ENCODE measurements at regions not wholly inside any gene's neighbourhood (a gene's known extent, or its start where the extent isn't known, plus 50 kb on each side); places are given as distances from the start of the nearest gene placed in this dataset.

DNA sequence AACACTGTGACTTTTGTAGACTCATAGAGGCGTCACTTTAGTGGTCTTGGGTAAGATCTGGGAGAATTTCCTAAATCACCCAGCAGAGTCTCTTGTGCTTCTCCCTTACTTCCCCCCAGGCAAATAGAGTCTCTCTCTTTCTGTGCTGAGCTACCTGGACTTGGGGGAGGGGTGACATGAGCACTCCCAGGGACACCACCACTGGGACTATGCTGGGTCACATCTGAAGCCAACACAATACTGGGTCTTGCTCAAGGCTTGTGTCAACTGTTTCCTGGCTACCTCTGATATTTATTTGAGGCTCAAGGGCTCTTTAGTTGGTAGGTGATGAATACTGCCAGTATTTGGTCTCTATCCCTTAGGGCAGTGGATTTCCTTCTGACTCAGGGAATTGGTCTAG, 214.6 kb upstream of the TPK1 start:
- H4K20me1 ChIP-seq (ENCODE audit: insufficient read depth), result no peaks in the 10 kb centered on the region
- H3K27ac ChIP-seq (ENCODE audit: low read length), result no peak overlapping the region
- H2AFZ ChIP-seq (ENCODE audit: low read depth, low read length), result no peak overlapping the region
- TF ChIP-seq TAF1 (IDR thresholded peaks at IDR 0.05; ENCODE audit: low read depth) (no peak), SMC3 (conservative IDR thresholded peaks at IDR 0.05; ENCODE audit: poor library complexity) (no peak), POLR2AphosphoS5 (IDR thresholded peaks at IDR 0.05) (no peak), EZH2 (IDR thresholded peaks at IDR 0.05; ENCODE audit: borderline replicate concordance, insufficient read depth, low read length, poor library complexity, severe bottlenecking) (no peak), MXI1 (conservative IDR thresholded peaks at IDR 0.05; ENCODE audit: poor library complexity, severe bottlenecking) (no peak), REST (IDR thresholded peaks at IDR 0.05; ENCODE audit: borderline replicate concordance) (no peak), EP300 (conservative IDR thresholded peaks at IDR 0.05; ENCODE audit: poor library complexity, severe bottlenecking) (no peak), CTCF (IDR thresholded peaks at IDR 0.05; ENCODE audit: poor library complexity, severe bottlenecking) (no peak), RAD21 (conservative IDR thresholded peaks at IDR 0.05) (no peak)
- H3K9me2 ChIP-seq (ENCODE audit: insufficient read depth, low read length), result no peaks in the 10 kb centered on the region
- no peaks in the 10 kb centered on the region for H3K27me3 ChIP-seq (ENCODE audit: insufficient read depth, low read depth, low read length)
- no peaks in the 10 kb centered on the region for H3K36me3 ChIP-seq (ENCODE audit: insufficient read depth, low read length)
- H3K4me2 ChIP-seq (ENCODE audit: low read length), result no peak overlapping the region
- no peaks in the 10 kb centered on the region for H3K79me2 ChIP-seq (replicated peaks; ENCODE audit: insufficient read depth, low read length)
- H3K9ac ChIP-seq (ENCODE audit: low read length), result no peak overlapping the region
- no peaks in the 10 kb centered on the region for H3F3A ChIP-seq (ENCODE audit: insufficient read depth, low read length, poor library complexity, severe bottlenecking)
- no peaks in the 10 kb centered on the region for H3K9me3 ChIP-seq (ENCODE audit: low read length)
- no peak overlapping the region for H3K4me3 ChIP-seq (ENCODE audit: low read length)

- peak; percentile 94 for TF ChIP-seq SMC3 (conservative IDR thresholded peaks at IDR 0.05; ENCODE audit: poor library complexity)
- no peak for TF ChIP-seq POLR2AphosphoS5 (IDR thresholded peaks at IDR 0.05)
- no peak for TF ChIP-seq MXI1 (conservative IDR thresholded peaks at IDR 0.05; ENCODE audit: poor library complexity, severe bottlenecking)
- TF ChIP-seq CTCF (IDR thresholded peaks at IDR 0.05; ENCODE audit: poor library complexity, severe bottlenecking), result peak; percentile 91
- no peak for TF ChIP-seq EZH2 (IDR thresholded peaks at IDR 0.05; ENCODE audit: borderline replicate concordance, insufficient read depth, low read length, poor library complexity, severe bottlenecking)
- no peak for TF ChIP-seq REST (IDR thresholded peaks at IDR 0.05; ENCODE audit: borderline replicate concordance)
- no peak for TF ChIP-seq TAF1 (IDR thresholded peaks at IDR 0.05; ENCODE audit: low read depth)
- no peak for TF ChIP-seq EP300 (conservative IDR thresholded peaks at IDR 0.05; ENCODE audit: poor library complexity, severe bottlenecking)
- peak; percentile 96 for TF ChIP-seq RAD21 (conservative IDR thresholded peaks at IDR 0.05)
- Histone ChIP-seq H3K4me3 (ENCODE audit: low read length) (no peak overlapping the region), H3K27ac (ENCODE audit: low read length) (no peak overlapping the region), H3F3A (ENCODE audit: insufficient read depth, low read length, poor library complexity, severe bottlenecking) (no peaks in the 10 kb centered on the region), H4K20me1 (ENCODE audit: insufficient read depth) (no peaks in the 10 kb centered on the region), H3K9me2 (ENCODE audit: insufficient read depth, low read length) (no peaks in the 10 kb centered on the region), H3K79me2 (replicated peaks; ENCODE audit: insufficient read depth, low read length) (no peaks in the 10 kb centered on the region), H2AFZ (ENCODE audit: low read depth, low read length) (no peak overlapping the region), H3K36me3 (ENCODE audit: insufficient read depth, low read length) (no peaks in the 10 kb centered on the region), H3K27me3 (ENCODE audit: insufficient read depth, low read depth, low read length) (no peaks in the 10 kb centered on the region), H3K9me3 (ENCODE audit: low read length) (no peaks in the 10 kb centered on the region), H3K9ac (ENCODE audit: low read length) (no peak overlapping the region), H3K4me2 (ENCODE audit: low read length) (no peak overlapping the region)
Observed at GRCh38 chr7:145036604-145037405, 201.0 kb upstream of the TPK1 start.

Measured in neural cell (in vitro differentiated cells).